A673 (cell line): ENCODE measurements at regions not wholly inside any gene's neighbourhood (a gene's known extent, or its start where the extent isn't known, plus 50 kb on each side); places are given as distances from the start of the nearest gene placed in this dataset.

Experiments
- BruUV-seq: library from RNA; stranded (reverse); fragments of 400-500 nt; replicated peaks from 2 replicates; lab custom pipeline; 2021; lab: Mats Ljungman, UMichigan
- CTCF ChIA-PET: fragments of 300-600 bp; sonication (Branson Sonifier 250); formaldehyde crosslinking; loops from one replicate; lab custom pipeline; 2022; ENCODE audit warnings: antibody characterized with exemption; lab: Charles Lee
- POLR2A ChIA-PET: fragments of 300-600 bp; sonication (Branson Sonifier 250); formaldehyde crosslinking; loops from one replicate; lab custom pipeline; 2022; ENCODE audit warnings: antibody characterized with exemption; ENCODE audit not compliant: low non-redundant PET; lab: Charles Lee
- DNase-seq: peaks from one replicate; pipeline ENCODE4 v3.0.0-alpha.2; 2015; ENCODE audit warnings: low spot score
- H3K27ac ChIP-seq: fragments of 200-600 bp; sonication (generic); 2 replicates; pipeline ENCODE4 v1.5.1; 2016; ENCODE audit warnings: mixed run types, low read depth, mild to moderate bottlenecking, mixed read lengths, antibody characterized with exemption, low read length; ENCODE audit not compliant: poor library complexity, severe bottlenecking
- H3K27me3 ChIP-seq: fragments of 200-600 bp; sonication (generic); replicated peaks from 2 replicates; pipeline ENCODE4 v1.6.1; 2017; ENCODE audit warnings: mixed run types, low read depth, mild to moderate bottlenecking, mixed read lengths, antibody characterized with exemption, low read length; ENCODE audit not compliant: insufficient read depth, poor library complexity
- H3K36me3 ChIP-seq: fragments of 200-600 bp; sonication (generic); 2 replicates; pipeline ENCODE4 v1.6.1; 2016; ENCODE audit warnings: mixed run types, mild to moderate bottlenecking, mixed read lengths, antibody characterized with exemption, low read length; ENCODE audit not compliant: insufficient read depth, poor library complexity, severe bottlenecking
- H3K4me1 ChIP-seq: fragments of 200-600 bp; sonication (generic); 2 replicates; pipeline ENCODE4 v1.6.1; 2017; ENCODE audit warnings: mixed run types, mild to moderate bottlenecking, mixed read lengths, antibody characterized with exemption, low read length; ENCODE audit not compliant: insufficient read depth, poor library complexity, severe bottlenecking
- H3K4me3 ChIP-seq: fragments of 200-600 bp; sonication (generic); 2 replicates; pipeline ENCODE4 v1.5.1; 2016; ENCODE audit warnings: low read depth, mixed run types, mild to moderate bottlenecking, mixed read lengths, low read length; ENCODE audit not compliant: poor library complexity, severe bottlenecking
- H3K9me3 ChIP-seq: fragments of 200-600 bp; sonication (generic); 2 replicates; pipeline ENCODE4 v1.6.1; 2016; ENCODE audit warnings: mixed run types, low read depth, mild to moderate bottlenecking, mixed read lengths, antibody characterized with exemption, low read length; ENCODE audit not compliant: poor library complexity, severe bottlenecking
- EZH2 ChIP-seq: fragments of 200-600 bp; sonication (generic); IDR thresholded peaks from 2 replicates; pipeline ENCODE4 v1.6.1; 2017; ENCODE audit warnings: borderline replicate concordance, low read depth, mild to moderate bottlenecking, mixed read lengths, antibody characterized with exemption, low read length; ENCODE audit not compliant: poor library complexity, severe bottlenecking
- intact Hi-C: fragments of 100-400 bp; cut with micrococcal nuclease; formaldehyde crosslinking; loops from one replicate; pipeline ENCODE4 v1.10.0; 2022; ENCODE audit not compliant: unreplicated experiment
- TF ChIP-seq, protein P1 (sequence below): fragments of 300-800, 200-600 bp; sonication (generic); conservative IDR thresholded peaks from 2 replicates; pipeline ENCODE4 v1.5.1; 2017; ENCODE audit warnings: low read depth, mild to moderate bottlenecking, antibody characterized with exemption, low read length, moderate library complexity, mixed read lengths

DNA sequence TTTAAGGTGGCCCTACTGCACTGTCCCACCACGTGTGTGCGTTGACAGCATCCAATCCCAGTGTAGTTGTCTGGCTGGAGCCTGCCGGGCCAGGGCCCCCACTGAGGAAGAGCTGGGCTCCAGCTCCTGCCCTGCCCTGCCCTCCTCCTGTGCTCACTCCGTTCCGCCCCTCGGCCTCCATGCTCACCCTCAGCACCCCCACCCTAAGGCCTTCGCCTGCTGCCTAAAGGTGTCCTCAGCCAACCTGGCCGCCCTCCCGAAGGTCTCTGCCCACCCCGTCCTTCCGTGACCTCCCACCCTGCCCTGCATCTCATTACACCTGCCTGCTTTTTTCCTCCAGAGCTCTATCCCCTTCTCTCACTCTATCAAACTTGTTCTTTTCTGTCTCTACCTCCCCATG is 118.0 kb downstream of the TPRA1 start:
- BruUV-seq, result no TSS peak
- Histone ChIP-seq H3K27me3 (peaks cover under 1% of the 10 kb centered on the region), H3K36me3 (no peaks in the 10 kb centered on the region), H3K27ac (no peak overlapping the region), H3K9me3 (no peaks in the 10 kb centered on the region), H3K4me3 (no peak overlapping the region), H3K4me1 (no peaks in the 10 kb centered on the region)
- ChIA-PET POLR2A (no interaction called here), CTCF (no interaction called here)
- TF ChIP-seq, protein P1, sequence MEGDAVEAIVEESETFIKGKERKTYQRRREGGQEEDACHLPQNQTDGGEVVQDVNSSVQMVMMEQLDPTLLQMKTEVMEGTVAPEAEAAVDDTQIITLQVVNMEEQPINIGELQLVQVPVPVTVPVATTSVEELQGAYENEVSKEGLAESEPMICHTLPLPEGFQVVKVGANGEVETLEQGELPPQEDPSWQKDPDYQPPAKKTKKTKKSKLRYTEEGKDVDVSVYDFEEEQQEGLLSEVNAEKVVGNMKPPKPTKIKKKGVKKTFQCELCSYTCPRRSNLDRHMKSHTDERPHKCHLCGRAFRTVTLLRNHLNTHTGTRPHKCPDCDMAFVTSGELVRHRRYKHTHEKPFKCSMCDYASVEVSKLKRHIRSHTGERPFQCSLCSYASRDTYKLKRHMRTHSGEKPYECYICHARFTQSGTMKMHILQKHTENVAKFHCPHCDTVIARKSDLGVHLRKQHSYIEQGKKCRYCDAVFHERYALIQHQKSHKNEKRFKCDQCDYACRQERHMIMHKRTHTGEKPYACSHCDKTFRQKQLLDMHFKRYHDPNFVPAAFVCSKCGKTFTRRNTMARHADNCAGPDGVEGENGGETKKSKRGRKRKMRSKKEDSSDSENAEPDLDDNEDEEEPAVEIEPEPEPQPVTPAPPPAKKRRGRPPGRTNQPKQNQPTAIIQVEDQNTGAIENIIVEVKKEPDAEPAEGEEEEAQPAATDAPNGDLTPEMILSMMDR, result no peak
- no peak for TF ChIP-seq EZH2
- no peak for DNase-seq
- intact Hi-C loops, result no loop called here

DNA sequence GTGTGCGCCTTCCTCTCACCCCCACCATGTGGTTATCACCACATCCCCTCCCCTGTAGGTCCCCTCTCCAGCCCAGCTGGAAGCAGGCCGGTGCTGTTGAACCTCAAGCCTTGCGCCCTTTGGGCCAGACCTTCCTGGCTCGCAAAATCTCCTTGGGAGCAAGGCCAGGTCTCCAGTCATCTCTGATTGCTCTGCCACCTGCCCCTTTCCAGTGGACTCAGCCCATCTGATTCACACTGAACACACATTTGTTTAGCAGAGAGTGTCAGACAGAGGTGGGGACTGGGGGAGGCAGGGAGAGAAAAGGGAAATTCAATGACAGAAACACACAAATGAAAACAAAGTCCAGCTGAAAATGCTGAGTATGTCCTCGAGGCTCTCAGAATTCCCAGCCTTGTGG is 119.4 kb downstream of the TPRA1 start:
- no peak for DNase-seq
- Histone ChIP-seq H3K27ac (no peak overlapping the region), H3K36me3 (no peaks in the 10 kb centered on the region), H3K9me3 (no peaks in the 10 kb centered on the region), H3K4me1 (no peaks in the 10 kb centered on the region), H3K27me3 (no peaks in the 10 kb centered on the region), H3K4me3 (no peak overlapping the region)
- POLR2A ChIA-PET, result no interaction called here
- intact Hi-C loops, result no loop called here
- BruUV-seq, result no TSS peak
- CTCF ChIA-PET, result no interaction called here
- TF ChIP-seq, protein P1, result no peak
- TF ChIP-seq EZH2, result no peak

DNA sequence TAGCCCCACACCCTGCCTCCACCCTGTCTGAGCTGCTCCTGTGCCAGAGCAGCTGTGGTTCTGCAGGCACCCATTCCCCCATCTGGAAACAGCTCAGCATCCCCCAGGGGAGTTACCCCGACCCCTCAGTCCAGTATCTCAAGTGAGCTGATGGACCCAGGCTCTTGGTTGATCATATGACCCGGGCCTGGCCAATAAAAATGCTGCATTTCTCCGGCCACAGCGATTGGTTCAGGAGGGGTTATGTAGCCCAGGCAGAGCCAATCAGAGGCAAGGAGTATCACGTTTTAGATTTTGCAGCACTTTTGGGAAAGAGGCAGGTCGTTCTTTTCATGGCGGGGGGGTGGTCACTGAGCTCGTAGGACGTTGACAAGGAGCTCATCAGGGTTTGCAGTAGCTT is 120.8 kb downstream of the TPRA1 start:
- no peak for DNase-seq
- intact Hi-C loops, result no loop called here
- no peaks in the 10 kb centered on the region for H3K36me3 ChIP-seq
- H3K4me1 ChIP-seq, result no peaks in the 10 kb centered on the region
- no peaks in the 10 kb centered on the region for H3K27me3 ChIP-seq
- H3K4me3 ChIP-seq, result no peak overlapping the region
- BruUV-seq, result no TSS peak
- POLR2A ChIA-PET, result no interaction called here
- CTCF ChIA-PET, result no interaction called here
- H3K27ac ChIP-seq, result no peak overlapping the region
- no peaks in the 10 kb centered on the region for H3K9me3 ChIP-seq
- TF ChIP-seq, protein P1, result no peak
- TF ChIP-seq EZH2, result no peak
